ENCODE measurements at regions not wholly inside any gene's neighbourhood (a gene's known extent, or its start where the extent isn't known, plus 50 kb on each side); places are given as distances from the start of the nearest gene placed in this dataset.
A peak's percentile ranks its signal among the peaks of the same experiment; 100 is the strongest.

- H3K36me3 Mint-ChIP-seq (ENCODE audit: low read depth): no peaks in the 10 kb centered on the region
These were observed 59.9 kb downstream of the BMP4 start for GRCh38 chr14:53896726-53897125.

GRCh38 chr14:53894456-53894855, 62.2 kb downstream of the BMP4 start:
- DNase-seq: peak; percentile 71

More at GRCh38 chr14:53896726-53897125, 59.9 kb downstream of the BMP4 start:
- DNase-seq: no peak
- H3K9me3 Mint-ChIP-seq: no peaks in the 10 kb centered on the region
- no peak overlapping the region for H3K27ac Mint-ChIP-seq
- peaks cover 37% of the 10 kb centered on the region for H3K4me1 Mint-ChIP-seq (ENCODE audit: low read depth)
- H3K4me3 Mint-ChIP-seq: no peak overlapping the region
- TF ChIP-seq CTCF (IDR thresholded peaks at IDR 0.05): no peak
- H3K27me3 Mint-ChIP-seq (ENCODE audit: insufficient read depth): peaks cover 2% of the 10 kb centered on the region; the same call in 1 of the 2 replicates

GRCh38 chr14:53893374-53893773, 63.3 kb downstream of the BMP4 start:
- no peak for DNase-seq
- H3K9me3 Mint-ChIP-seq: no peaks in the 10 kb centered on the region
- no peak overlapping the region for H3K4me3 Mint-ChIP-seq
- TF ChIP-seq CTCF (IDR thresholded peaks at IDR 0.05): no peak
- no peaks in the 10 kb centered on the region for H3K36me3 Mint-ChIP-seq (ENCODE audit: low read depth)
- no peak overlapping the region for H3K27ac Mint-ChIP-seq
- peaks cover 55% of the 10 kb centered on the region for H3K4me1 Mint-ChIP-seq (ENCODE audit: low read depth)
- H3K27me3 Mint-ChIP-seq (ENCODE audit: insufficient read depth): no peaks in the 10 kb centered on the region; the same call in 1 of the 2 replicates

More at GRCh38 chr14:53894456-53894855, 62.2 kb downstream of the BMP4 start:
- Mint-ChIP-seq H3K27me3 (ENCODE audit: insufficient read depth) (peaks cover 2% of the 10 kb centered on the region; the same call in 1 of the 2 replicates), H3K4me1 (ENCODE audit: low read depth) (peaks cover 55% of the 10 kb centered on the region), H3K27ac (peak overlapping the region; percentile 66), H3K36me3 (ENCODE audit: low read depth) (no peaks in the 10 kb centered on the region), H3K4me3 (peak overlapping the region; percentile 58), H3K9me3 (no peaks in the 10 kb centered on the region)
- no peak for TF ChIP-seq CTCF (IDR thresholded peaks at IDR 0.05)

GRCh38 chr14:53890611-53891101, 66.0 kb downstream of the BMP4 start:
- Mint-ChIP-seq H3K27ac (no peak overlapping the region), H3K4me1 (ENCODE audit: low read depth) (peaks cover 39% of the 10 kb centered on the region), H3K36me3 (ENCODE audit: low read depth) (no peaks in the 10 kb centered on the region), H3K27me3 (ENCODE audit: insufficient read depth) (peaks cover 3% of the 10 kb centered on the region), H3K9me3 (no peaks in the 10 kb centered on the region), H3K4me3 (no peak overlapping the region; the same call in 1 of the 2 replicates)
- TF ChIP-seq CTCF (IDR thresholded peaks at IDR 0.05): no peak
- no peak for DNase-seq

- H3K27me3 Mint-ChIP-seq (ENCODE audit: insufficient read depth): peaks cover 3% of the 10 kb centered on the region
- H3K9me3 Mint-ChIP-seq: no peaks in the 10 kb centered on the region
- no peak for TF ChIP-seq CTCF (IDR thresholded peaks at IDR 0.05)
- H3K4me1 Mint-ChIP-seq (ENCODE audit: low read depth): peaks cover 24% of the 10 kb centered on the region
- H3K4me3 Mint-ChIP-seq: no peak overlapping the region
- H3K36me3 Mint-ChIP-seq (ENCODE audit: low read depth): no peaks in the 10 kb centered on the region
- no peak overlapping the region for H3K27ac Mint-ChIP-seq
- no peak for DNase-seq
These were observed 67.9 kb downstream of the BMP4 start for GRCh38 chr14:53888535-53889386.

Data from HFFc6 (cell line).